Gastroesophageal sphincter (tissue), 4 donors: ENCODE measurements at regions not wholly inside any gene's neighbourhood (a gene's known extent, or its start where the extent isn't known, plus 50 kb on each side); places are given as distances from the start of the nearest gene placed in this dataset.

Source experiments
- ATAC-seq: fragments of 150-250 bp; one replicate; pipeline ENCODE4 v1.9.1; 2016; ENCODE audit warnings: mild to moderate bottlenecking, moderate library complexity
- H3K27ac ChIP-seq, 4 donors: fragments of 200-600 bp; sonication (generic) in 3 of 4; 1 replicate in 3 of 4; 2 replicates in 1 of 4; pipeline ENCODE4 v1.5.1; 2016 to 2019
- H3K27me3 ChIP-seq: fragments of 200-600 bp; sonication (generic); one replicate; pipeline ENCODE4 v1.5.1; 2019
- H3K36me3 ChIP-seq, 2 donors: fragments of 200-600 bp; sonication (generic); one replicate each; pipeline ENCODE4 v1.5.1; 2019; ENCODE audit warnings: control low read depth in 1 of 2
- H3K4me1 ChIP-seq, 3 donors: fragments of 200-600 bp; sonication (generic); 1 replicate in 2 of 3; 2 replicates in 1 of 3; pipeline ENCODE4 v1.5.1; 2016 to 2019; ENCODE audit warnings: control low read depth in 2 of 3
- H3K4me3 ChIP-seq, 2 donors: fragments of 200-600 bp; sonication (generic); one replicate each; pipeline ENCODE4 v1.5.1; 2019; ENCODE audit warnings: mild to moderate bottlenecking in 1 of 2, moderate library complexity in 1 of 2
- H3K9me3 ChIP-seq, 3 donors: fragments of 200-600 bp; sonication (generic); one replicate each; pipeline ENCODE4 v1.5.1; 2017 to 2019; ENCODE audit warnings: control low read depth in 2 of 3
- EP300 ChIP-seq: sonication (generic); formaldehyde crosslinking; IDR thresholded peaks from one replicate; pipeline ENCODE4 v1.6.1; 2017; ENCODE audit warnings: antibody characterized with exemption, mild to moderate bottlenecking
- POLR2A ChIP-seq, 2 donors: fragments of 450-650 bp; IDR thresholded peaks; one replicate each; pipeline ENCODE4 v1.6.1; 2017; ENCODE audit warnings: antibody characterized with exemption in 2 of 2, mild to moderate bottlenecking in 2 of 2, moderate library complexity in 1 of 2
- POLR2AphosphoS5 ChIP-seq: sonication (generic); formaldehyde crosslinking; IDR thresholded peaks from one replicate; pipeline ENCODE4 v1.6.1; 2017; ENCODE audit warnings: antibody characterized with exemption
- WGBS, 2 donors: methylation state at CpG; one replicate each; pipeline ENCODE4 v1.1.5; 2018; ENCODE audit warnings: low coverage in 1 of 2; 5-methylcytosine and 5-hydroxymethylcytosine counted together
- TF ChIP-seq, protein P1 (sequence below), 4 experiments: fragments of 200-600 bp in 2 of 4; fragments of 450-650 bp in 2 of 4; sonication (generic) in 1 of 4; IDR thresholded peaks; one replicate each; pipeline ENCODE4 v1.5.1; 2017 to 2019; ENCODE audit warnings: antibody characterized with exemption in 4 of 4, mild to moderate bottlenecking in 2 of 4, moderate library complexity in 2 of 4

DNA sequence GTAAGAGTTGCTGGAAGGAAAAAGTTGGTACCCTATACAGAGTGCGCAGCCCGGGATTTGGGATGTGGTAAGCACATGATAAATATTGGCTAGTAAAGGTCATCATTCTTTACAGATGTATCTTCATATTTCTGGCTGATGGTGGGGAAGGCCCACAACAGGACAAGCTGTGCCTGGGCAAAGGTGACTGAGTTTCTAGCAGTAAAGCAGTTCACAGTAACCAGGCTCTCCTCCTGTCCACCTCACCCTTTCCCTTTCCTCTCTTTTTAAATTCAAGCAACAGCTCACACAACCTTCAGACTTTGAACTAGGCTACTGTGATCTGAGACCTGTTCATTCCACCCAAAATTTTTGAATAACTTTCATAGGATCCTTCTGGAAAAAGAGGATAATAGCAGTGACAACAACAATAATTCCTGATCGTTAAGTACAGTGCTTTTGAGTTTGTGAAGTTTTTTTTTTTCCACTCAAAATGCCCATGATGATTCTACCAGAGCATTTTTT, 145.9 kb upstream of the TBL1XR1 start:
- H3K4me3 ChIP-seq: no peak overlapping the region
- TF ChIP-seq, protein P1, sequence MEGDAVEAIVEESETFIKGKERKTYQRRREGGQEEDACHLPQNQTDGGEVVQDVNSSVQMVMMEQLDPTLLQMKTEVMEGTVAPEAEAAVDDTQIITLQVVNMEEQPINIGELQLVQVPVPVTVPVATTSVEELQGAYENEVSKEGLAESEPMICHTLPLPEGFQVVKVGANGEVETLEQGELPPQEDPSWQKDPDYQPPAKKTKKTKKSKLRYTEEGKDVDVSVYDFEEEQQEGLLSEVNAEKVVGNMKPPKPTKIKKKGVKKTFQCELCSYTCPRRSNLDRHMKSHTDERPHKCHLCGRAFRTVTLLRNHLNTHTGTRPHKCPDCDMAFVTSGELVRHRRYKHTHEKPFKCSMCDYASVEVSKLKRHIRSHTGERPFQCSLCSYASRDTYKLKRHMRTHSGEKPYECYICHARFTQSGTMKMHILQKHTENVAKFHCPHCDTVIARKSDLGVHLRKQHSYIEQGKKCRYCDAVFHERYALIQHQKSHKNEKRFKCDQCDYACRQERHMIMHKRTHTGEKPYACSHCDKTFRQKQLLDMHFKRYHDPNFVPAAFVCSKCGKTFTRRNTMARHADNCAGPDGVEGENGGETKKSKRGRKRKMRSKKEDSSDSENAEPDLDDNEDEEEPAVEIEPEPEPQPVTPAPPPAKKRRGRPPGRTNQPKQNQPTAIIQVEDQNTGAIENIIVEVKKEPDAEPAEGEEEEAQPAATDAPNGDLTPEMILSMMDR (IDR thresholded peaks at IDR 0.05): no peak
- no peak for TF ChIP-seq POLR2AphosphoS5
- TF ChIP-seq POLR2A (IDR thresholded peaks at IDR 0.05): no peak
- TF ChIP-seq EP300: no peak
- peak overlapping the region; percentile 15 to 87 (median 80) for H3K27ac ChIP-seq
- no peaks in the 10 kb centered on the region for H3K9me3 ChIP-seq
- 67 to 76% methylated on average over 3 of the region's 3 CpGs for WGBS, 2 donors
- no peaks in the 10 kb centered on the region for H3K36me3 ChIP-seq
- peaks cover 24 to 53% (median 29%) of the 10 kb centered on the region in 3 donors for H3K4me1 ChIP-seq
- H3K27me3 ChIP-seq: no peaks in the 10 kb centered on the region
- no peak for ATAC-seq

DNA sequence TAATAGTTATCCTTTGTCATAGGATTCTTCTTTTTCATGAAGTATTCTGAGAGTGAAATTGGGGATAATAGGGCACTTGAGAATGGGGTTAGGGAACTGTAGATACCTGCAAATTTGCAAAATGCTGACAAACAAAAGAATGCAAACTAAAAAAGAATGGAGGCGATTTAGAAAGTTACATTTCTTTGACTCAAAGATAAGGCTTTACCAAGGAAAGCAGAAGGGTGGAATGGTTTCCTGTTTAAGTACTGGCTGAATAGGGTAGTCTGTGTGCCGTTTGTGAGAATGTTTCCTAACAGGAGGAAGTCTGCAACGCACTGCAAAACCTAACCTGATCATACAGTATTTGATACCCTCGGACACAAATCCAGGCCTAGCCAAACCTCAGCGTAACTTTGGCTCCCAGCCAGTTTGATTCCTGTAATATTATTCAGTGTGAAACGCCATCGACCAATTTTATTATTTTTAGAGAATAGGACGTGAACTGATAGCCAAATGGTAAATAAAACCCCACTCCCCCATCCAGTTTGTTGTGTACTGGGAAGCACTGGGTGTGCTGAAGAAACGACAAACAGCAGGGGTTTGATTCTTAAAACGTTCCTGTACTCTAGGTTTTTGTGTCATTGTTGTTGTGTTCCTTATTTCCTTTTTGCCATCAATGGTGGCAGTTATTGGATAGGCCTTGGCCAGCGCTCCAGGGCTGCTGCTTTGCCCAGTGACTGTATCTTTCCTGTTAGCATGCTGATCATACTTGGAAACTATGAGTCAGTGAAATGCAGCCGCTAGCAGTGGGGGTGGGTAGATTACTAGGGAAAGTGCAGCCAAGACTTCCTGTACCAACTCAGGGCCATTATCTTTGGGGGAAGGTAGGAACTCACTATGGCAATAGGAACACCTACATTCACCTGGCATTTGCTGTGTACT, 148.0 kb upstream of the TBL1XR1 start:
- no peak overlapping the region for H3K4me3 ChIP-seq
- peak; percentile 98 for ATAC-seq
- peak overlapping the region; percentile 85 to 94 (median 90) for H3K27ac ChIP-seq
- TF ChIP-seq POLR2AphosphoS5: peak; percentile 99
- TF ChIP-seq EP300: no peak
- 13 to 19% methylated on average over 6 to 10 of the region's 12 CpGs for WGBS, 2 donors
- no peaks in the 10 kb centered on the region for H3K36me3 ChIP-seq
- H3K4me1 ChIP-seq: peaks cover 24 to 49% (median 26%) of the 10 kb centered on the region in 3 donors
- H3K27me3 ChIP-seq: no peaks in the 10 kb centered on the region
- H3K9me3 ChIP-seq: no peaks in the 10 kb centered on the region

DNA sequence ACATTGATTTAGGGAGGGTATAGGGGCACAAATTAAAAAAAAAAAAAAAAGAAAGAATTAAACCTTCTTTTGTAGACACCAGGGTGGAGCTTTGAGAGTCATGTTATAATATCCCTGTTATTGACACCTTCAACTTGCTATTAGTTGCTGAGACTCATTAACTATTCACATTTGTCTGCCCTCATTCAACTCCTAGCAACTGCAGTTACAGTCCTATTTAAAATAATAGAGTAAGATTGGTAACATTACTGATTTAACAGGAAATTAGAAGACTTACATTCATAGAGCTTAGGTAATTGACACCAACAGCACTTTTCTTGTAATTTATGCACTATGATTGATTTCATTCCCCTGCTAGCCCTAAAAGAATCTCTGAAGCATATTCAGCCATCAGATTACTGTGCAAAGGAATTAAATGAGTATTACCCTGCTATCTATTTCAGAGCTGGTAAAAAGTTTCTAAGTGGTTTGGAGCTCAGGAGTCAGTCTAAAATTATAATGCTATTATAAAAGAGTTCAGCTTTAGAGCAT, 148.8 kb upstream of the TBL1XR1 start:
- Histone ChIP-seq H3K36me3 (no peaks in the 10 kb centered on the region), H3K27me3 (no peaks in the 10 kb centered on the region), H3K4me1 (peaks cover 24 to 49% (median 26%) of the 10 kb centered on the region in 3 donors), H3K9me3 (no peaks in the 10 kb centered on the region), H3K27ac (peak overlapping the region; percentile 81 to 92 (median 86)), H3K4me3 (no peak overlapping the region)
- ATAC-seq: no peak
- TF ChIP-seq EP300 (no peak), POLR2A (IDR thresholded peaks at IDR 0.05) (no peak), POLR2AphosphoS5 (no peak)
- TF ChIP-seq, protein P1 (IDR thresholded peaks at IDR 0.05): no peak

DNA sequence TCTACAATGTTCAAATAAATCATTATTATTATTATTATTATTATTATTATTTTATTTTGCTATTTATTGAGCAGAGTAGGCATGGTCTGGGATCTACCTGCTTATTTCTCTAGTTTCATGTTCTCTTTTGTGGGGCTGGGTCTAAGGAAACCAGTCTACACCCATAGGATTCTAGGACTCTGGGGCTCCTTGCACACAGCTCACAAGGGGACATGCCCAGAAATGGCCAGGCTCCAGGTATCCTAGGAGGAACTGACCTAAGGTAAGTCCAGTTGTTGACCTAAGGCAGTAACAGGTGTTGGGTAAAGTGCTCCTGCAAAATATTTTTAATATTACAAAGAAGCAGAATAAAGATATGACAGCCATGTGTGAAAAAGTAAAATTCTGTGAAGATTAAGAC, 149.6 kb upstream of the TBL1XR1 start:
- Histone ChIP-seq H3K4me1 (peaks cover 24 to 42% (median 26%) of the 10 kb centered on the region in 3 donors), H3K36me3 (no peaks in the 10 kb centered on the region), H3K9me3 (no peaks in the 10 kb centered on the region), H3K27ac (peak overlapping the region in 2 of 4 donors; percentile 2 to 87), H3K27me3 (no peaks in the 10 kb centered on the region), H3K4me3 (no peak overlapping the region)
- no peak for TF ChIP-seq EP300
- TF ChIP-seq, protein P1 (IDR thresholded peaks at IDR 0.05): no peak
- TF ChIP-seq POLR2AphosphoS5: no peak
- TF ChIP-seq POLR2A (IDR thresholded peaks at IDR 0.05): no peak
- ATAC-seq: no peak

DNA sequence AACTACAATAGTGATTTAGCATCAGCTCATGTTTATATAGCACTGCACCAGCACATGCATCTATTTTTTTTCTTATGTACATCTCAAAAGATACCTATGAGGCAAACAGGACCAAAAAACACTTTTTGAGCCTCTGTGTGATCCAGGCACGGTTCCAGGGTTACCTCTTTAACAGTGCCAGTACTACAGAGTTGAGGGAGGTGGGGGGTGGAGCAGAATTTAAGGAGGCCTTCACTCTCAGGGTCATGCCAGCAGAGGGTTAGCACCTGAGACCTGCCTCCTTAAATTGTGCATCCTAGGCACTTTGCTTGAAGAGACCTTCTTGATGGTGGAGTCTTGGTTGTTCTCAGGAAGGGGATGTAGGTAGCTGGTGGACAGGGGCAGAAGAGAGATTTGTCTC, 150.3 kb upstream of the TBL1XR1 start:
- Histone ChIP-seq H3K27me3 (no peaks in the 10 kb centered on the region), H3K27ac (peak overlapping the region in 2 of 4 donors; percentile 30 to 87), H3K9me3 (no peaks in the 10 kb centered on the region), H3K4me3 (no peak overlapping the region), H3K4me1 (peaks cover 24 to 40% (median 26%) of the 10 kb centered on the region in 3 donors), H3K36me3 (no peaks in the 10 kb centered on the region)
- TF ChIP-seq EP300 (no peak), POLR2AphosphoS5 (no peak), POLR2A (IDR thresholded peaks at IDR 0.05) (no peak)
- WGBS, 2 donors: 50 to 100% methylated on average over 1 of the region's 1 CpG
- no peak for ATAC-seq
